HEK293T (cell line): ENCODE measurements at regions not wholly inside any gene's neighbourhood (a gene's known extent, or its start where the extent isn't known, plus 50 kb on each side); places are given as distances from the start of the nearest gene placed in this dataset.

ENCODE experiments used
- CTCF ChIA-PET: fragments of 350-600 bp; formaldehyde crosslinking; extraction: SDS; loops from one replicate; lab custom pipeline; 2021; ENCODE audit warnings: antibody characterized with exemption, inconsistent platforms; lab: Yijun Ruan, JAX
- POLR2A ChIA-PET: fragments of 350-600 bp; formaldehyde crosslinking; extraction: SDS; loops from one replicate; lab custom pipeline; 2020; ENCODE audit warnings: antibody characterized with exemption, inconsistent platforms; lab: Yijun Ruan, JAX
- DNase-seq: peaks from one replicate; pipeline ENCODE4 v3.0.0; 2012; ENCODE audit warnings: mixed read lengths; ENCODE audit errors: extremely low spot score
- ARNT ChIP-seq: fragments of 450-650 bp; IDR thresholded peaks from 2 replicates; pipeline ENCODE4 v1.6.1; 2017; ENCODE audit warnings: mild to moderate bottlenecking
- BHLHE40 ChIP-seq: fragments of 450-650 bp; IDR thresholded peaks from 2 replicates; pipeline ENCODE4 v1.6.1; 2016; ENCODE audit warnings: mild to moderate bottlenecking, moderate library complexity, borderline replicate concordance
- CTBP1 ChIP-seq: fragments of 450-650 bp; IDR thresholded peaks from 2 replicates; pipeline ENCODE4 v1.6.1; 2016; ENCODE audit warnings: borderline replicate concordance
- ELF4 ChIP-seq: fragments of 450-650 bp; IDR thresholded peaks from 2 replicates; pipeline ENCODE4 v1.6.1; 2017; ENCODE audit warnings: antibody characterized with exemption
- FOXA1 ChIP-seq: fragments of 450-650 bp; IDR thresholded peaks from 2 replicates; pipeline ENCODE4 v1.6.1; 2016; ENCODE audit warnings: mild to moderate bottlenecking
- FOXK2 ChIP-seq: fragments of 450-650 bp; IDR thresholded peaks from 2 replicates; pipeline ENCODE4 v1.6.1; 2016; ENCODE audit warnings: mild to moderate bottlenecking
- FOXM1 ChIP-seq: fragments of 450-650 bp; IDR thresholded peaks from 2 replicates; pipeline ENCODE4 v1.6.1; 2017; ENCODE audit warnings: mild to moderate bottlenecking, borderline replicate concordance
- HDGF ChIP-seq: fragments of 450-650 bp; IDR thresholded peaks from 2 replicates; pipeline ENCODE4 v1.6.1; 2017; ENCODE audit warnings: antibody characterized with exemption, borderline replicate concordance
- L3MBTL2 ChIP-seq: fragments of 450-650 bp; conservative IDR thresholded peaks from 2 replicates; pipeline ENCODE4 v1.6.1; 2016; ENCODE audit warnings: mild to moderate bottlenecking
- LEF1 ChIP-seq: fragments of 450-650 bp; IDR thresholded peaks from 2 replicates; pipeline ENCODE4 v1.6.1; 2017; ENCODE audit warnings: mild to moderate bottlenecking, borderline replicate concordance
- NFRKB ChIP-seq: fragments of 450-650 bp; IDR thresholded peaks from 2 replicates; pipeline ENCODE4 v1.6.1; 2016; ENCODE audit warnings: mild to moderate bottlenecking, moderate library complexity
- SP1 ChIP-seq: fragments of 450-650 bp; IDR thresholded peaks from 2 replicates; pipeline ENCODE4 v1.6.1; 2017
- SUZ12 ChIP-seq: fragments of 450-650 bp; IDR thresholded peaks from 2 replicates; pipeline ENCODE4 v1.6.1; 2016; ENCODE audit warnings: mild to moderate bottlenecking
- TARDBP ChIP-seq: fragments of 450-650 bp; IDR thresholded peaks from 2 replicates; pipeline ENCODE4 v1.6.1; 2016
- ZNF384 ChIP-seq: fragments of 450-650 bp; IDR thresholded peaks from 2 replicates; pipeline ENCODE4 v1.6.1; 2016
- TF ChIP-seq, protein P1 (sequence below): fragments of 450-650 bp; IDR thresholded peaks from 2 replicates; pipeline ENCODE4 v1.6.1; 2016

DNA sequence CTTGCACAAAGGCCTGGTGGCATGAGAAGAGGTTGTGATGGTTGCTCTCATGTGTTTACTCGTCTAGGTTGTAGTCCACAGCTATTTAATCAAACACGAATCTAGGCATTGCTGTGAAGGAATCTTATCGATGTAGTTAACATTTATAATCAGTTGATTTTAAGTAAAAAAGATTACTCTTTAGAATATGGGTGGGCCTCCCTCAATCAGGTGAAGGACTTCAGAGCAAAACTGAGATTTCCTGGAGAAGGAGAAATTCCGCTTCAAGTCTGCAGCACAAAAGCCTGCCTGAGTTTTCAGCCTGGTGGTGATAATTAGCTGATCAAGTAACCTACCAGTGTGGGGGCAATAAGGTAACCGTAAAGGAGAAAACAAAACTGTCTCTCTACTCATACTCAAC lies 523.6 kb downstream of the GRIN2A start:
- DNase-seq: no peak
- ChIA-PET POLR2A (no interaction called here), CTCF (no interaction called here)
- TF ChIP-seq FOXM1 (no peak), ELF4 (no peak), CTBP1 (no peak), FOXK2 (no peak), FOXA1 (no peak), ARNT (no peak)

DNA sequence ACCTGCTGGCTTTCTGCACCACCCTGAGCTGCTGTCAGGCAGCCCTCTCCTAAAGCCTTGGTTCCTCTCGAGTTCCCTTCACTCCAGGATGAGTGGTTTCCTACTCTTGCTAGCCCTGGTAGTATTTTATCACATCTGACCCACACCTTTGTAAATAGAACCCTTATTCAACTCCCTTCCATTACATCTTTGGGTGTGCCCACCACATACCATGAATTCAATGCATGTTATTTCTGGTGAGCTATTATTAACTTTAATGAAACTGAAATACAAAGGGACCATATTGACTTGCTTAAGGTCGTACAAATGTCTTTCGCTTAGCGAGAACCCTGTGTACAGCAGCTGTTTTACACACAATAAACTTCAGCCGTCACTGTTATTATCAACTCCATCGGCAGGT lies 521.3 kb downstream of the GRIN2A start:
- ChIA-PET POLR2A (no interaction called here), CTCF (no interaction called here)
- TF ChIP-seq SP1 (no peak), LEF1 (no peak), L3MBTL2 (no peak)
- TF ChIP-seq, protein P1, sequence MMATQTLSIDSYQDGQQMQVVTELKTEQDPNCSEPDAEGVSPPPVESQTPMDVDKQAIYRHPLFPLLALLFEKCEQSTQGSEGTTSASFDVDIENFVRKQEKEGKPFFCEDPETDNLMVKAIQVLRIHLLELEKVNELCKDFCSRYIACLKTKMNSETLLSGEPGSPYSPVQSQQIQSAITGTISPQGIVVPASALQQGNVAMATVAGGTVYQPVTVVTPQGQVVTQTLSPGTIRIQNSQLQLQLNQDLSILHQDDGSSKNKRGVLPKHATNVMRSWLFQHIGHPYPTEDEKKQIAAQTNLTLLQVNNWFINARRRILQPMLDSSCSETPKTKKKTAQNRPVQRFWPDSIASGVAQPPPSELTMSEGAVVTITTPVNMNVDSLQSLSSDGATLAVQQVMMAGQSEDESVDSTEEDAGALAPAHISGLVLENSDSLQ: no peak
- no peak for DNase-seq

DNA sequence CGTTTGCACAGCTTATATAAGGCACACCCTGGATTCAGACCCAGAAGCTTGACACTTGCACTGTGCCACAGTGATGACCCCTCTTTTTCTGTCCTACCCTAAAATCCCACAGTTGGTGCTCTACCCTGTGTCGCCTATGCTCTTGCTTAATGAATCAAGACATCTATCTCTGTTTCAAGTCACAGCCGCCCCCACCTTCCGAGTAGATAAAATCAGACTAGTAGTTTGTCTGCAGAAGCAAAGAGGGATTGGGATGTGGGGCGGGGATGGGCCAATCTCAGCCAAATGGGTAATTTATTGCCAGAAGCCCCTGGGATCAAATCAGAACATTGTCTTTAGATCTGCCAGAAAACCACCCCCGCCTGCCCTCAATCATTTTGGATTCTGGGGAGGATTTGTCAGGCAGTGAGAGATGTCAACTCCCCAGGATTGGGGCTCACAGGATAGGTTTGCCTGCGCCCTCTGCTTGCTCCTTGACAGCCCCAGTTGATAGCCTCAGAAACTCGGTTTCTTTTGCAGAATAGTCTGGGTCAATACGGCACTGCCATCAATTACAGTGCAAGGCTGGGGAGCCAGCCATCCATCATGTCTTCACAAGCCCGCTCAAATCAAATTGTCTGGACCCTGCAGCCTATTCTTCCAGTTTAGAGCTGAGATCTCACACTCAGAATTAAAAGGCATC lies 520.8 kb downstream of the GRIN2A start:
- no peak for TF ChIP-seq BHLHE40
- TF ChIP-seq, protein P1: no peak
- no peak for TF ChIP-seq FOXA1
- no peak for DNase-seq
- ChIA-PET POLR2A (no interaction called here), CTCF (no interaction called here)

DNA sequence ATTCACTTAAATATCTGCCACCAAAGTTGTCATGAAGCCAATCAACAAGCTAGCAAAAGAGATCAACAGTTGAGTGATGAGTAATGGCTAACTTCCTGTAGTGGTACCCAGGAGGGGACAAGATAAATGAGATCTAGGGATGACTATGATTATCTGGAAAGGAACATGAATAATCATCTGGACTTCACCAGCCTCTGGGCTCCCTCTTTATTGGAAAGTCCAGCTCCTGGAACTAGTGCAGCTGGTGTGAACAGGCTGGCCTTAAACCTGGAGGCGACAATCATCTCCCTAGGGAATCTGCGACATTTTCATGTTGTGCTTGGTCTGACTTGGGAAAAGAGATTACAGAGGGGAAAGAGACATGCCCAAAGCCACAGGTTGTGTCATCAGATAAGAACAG lies 518.6 kb downstream of the GRIN2A start:
- POLR2A ChIA-PET: no interaction called here
- no peak for DNase-seq
- CTCF ChIA-PET: no interaction called here
- TF ChIP-seq SP1 (no peak), TARDBP (no peak), HDGF (no peak), NFRKB (no peak), L3MBTL2 (no peak), FOXA1 (no peak), CTBP1 (no peak), FOXM1 (no peak), ZNF384 (no peak)

DNA sequence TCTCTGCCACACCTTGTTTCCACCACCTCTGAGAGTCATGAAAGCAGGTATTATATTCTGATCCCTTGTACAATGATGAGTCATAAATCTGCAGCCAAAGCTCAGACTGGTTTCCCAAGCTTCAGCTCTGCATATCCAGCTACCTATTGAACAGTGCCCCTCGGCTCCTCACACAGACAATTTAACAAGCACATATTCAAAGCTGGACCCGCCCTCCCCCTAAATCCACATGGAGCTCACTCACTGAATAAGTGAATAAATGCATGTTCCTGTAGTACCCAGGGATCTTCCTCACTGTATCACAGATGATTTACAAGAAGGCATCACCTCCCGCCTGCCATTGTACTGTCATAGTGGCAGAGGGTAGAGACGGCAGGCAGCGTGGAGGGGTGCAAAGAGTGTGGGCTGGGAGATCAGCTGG lies 516.4 kb downstream of the GRIN2A start:
- TF ChIP-seq SP1 (no peak), BHLHE40 (no peak), ARNT (no peak), LEF1 (no peak), ELF4 (no peak), FOXA1 (no peak), TARDBP (no peak), L3MBTL2 (no peak), HDGF (no peak), CTBP1 (no peak), NFRKB (no peak), ZNF384 (no peak), SUZ12 (no peak), FOXM1 (no peak), FOXK2 (no peak)
- TF ChIP-seq, protein P1: no peak
- DNase-seq: no peak
- POLR2A ChIA-PET: no interaction called here
- CTCF ChIA-PET: no interaction called here

DNA sequence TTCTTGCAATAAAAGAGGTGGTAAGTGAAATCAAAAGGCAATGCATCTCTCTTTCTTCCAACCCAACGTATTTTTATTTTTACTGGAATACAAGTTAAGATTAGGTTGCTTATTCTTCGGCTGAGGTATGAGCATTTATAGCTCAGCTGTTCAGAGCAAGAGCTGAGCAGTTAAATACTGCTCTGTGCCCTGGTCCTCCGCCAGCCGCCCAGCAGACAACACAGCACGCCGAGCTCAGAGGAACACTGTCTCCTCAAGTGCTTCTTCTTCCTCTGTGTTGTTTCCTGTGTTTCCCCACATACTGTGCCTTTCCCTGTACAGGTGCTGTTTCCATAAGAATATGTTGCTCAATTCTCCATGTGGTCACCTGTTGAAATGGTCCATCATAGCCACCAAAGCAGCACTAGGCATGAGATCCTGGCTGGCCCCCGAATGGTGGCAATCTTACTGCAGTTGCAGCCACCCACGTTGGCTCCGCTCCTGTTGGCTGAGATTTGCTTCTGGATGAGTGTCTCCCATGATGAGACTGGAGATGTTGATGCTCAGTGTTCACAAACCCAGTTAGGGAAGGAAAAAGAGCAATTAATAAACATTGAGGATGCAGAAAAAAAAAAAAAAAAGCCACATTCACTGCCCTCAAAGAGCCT lies 515.3 kb downstream of the GRIN2A start:
- ChIA-PET CTCF (no interaction called here), POLR2A (no interaction called here)
- no peak for DNase-seq
- TF ChIP-seq SUZ12 (no peak), FOXM1 (no peak), FOXA1 (no peak), TARDBP (no peak), FOXK2 (no peak), BHLHE40 (no peak), ZNF384 (no peak), HDGF (no peak), L3MBTL2 (no peak), CTBP1 (no peak), ARNT (no peak), SP1 (no peak), NFRKB (no peak), ELF4 (no peak), LEF1 (no peak)
- TF ChIP-seq, protein P1: no peak
